Ammon's horn (tissue), 1 donor: ENCODE measurements at regions not wholly inside any gene's neighbourhood (a gene's known extent, or its start where the extent isn't known, plus 50 kb on each side); places are given as distances from the start of the nearest gene placed in this dataset.
"Not testable (repeated sequence)": the region's sequence is repeated elsewhere in the genome, so short reads cannot be mapped to it uniquely, and the experiment has no call there.

ENCODE experiments used
- DNase-seq: peaks from one replicate; pipeline ENCODE4 v3.0.0-alpha.2; 2016; ENCODE audit warnings: low spot score

- no peak for DNase-seq
Measured at GRCh38 chr2:207328944-207329386, 163.2 kb upstream of the KLF7 start.

- no peak for DNase-seq
Measured at GRCh38 chr2:207330912-207331311, 165.2 kb upstream of the KLF7 start.

GRCh38 chr2:207331674-207332073, 165.9 kb upstream of the KLF7 start:
- DNase-seq: no peak

- DNase-seq: no peak
Measured at GRCh38 chr2:207332480-207333212, 166.9 kb upstream of the KLF7 start.

- no peak for DNase-seq
Measured at GRCh38 chr2:207333599-207334300, 168.0 kb upstream of the KLF7 start.

GRCh38 chr2:207334301-207334623, 168.5 kb upstream of the KLF7 start:
- no peak for DNase-seq

GRCh38 chr2:207334624-207335371, 169.1 kb upstream of the KLF7 start:
- no peak for DNase-seq

GRCh38 chr2:207337234-207338219, 171.8 kb upstream of the KLF7 start:
- no peak for DNase-seq

GRCh38 chr2:207338220-207338607, 172.5 kb upstream of the KLF7 start:
- DNase-seq: no peak

- no peak for DNase-seq
Measured at GRCh38 chr2:207338610-207339009, 172.9 kb upstream of the KLF7 start.

GRCh38 chr2:207341112-207341750, 175.5 kb upstream of the KLF7 start:
- DNase-seq: no peak

- no peak for DNase-seq
Measured at GRCh38 chr2:207341804-207342203, 176.1 kb upstream of the KLF7 start.

GRCh38 chr2:207344596-207345394, 179.0 kb upstream of the KLF7 start:
- not testable (repeated sequence) for DNase-seq

- DNase-seq: no peak
Measured at GRCh38 chr2:207351171-207351570, 178.6 kb upstream of the CREB1 start.

- DNase-seq: peak; percentile 48
Measured at GRCh38 chr2:207352978-207353671, 176.6 kb upstream of the CREB1 start.

- DNase-seq: no peak
Measured at GRCh38 chr2:207353836-207354235, 175.9 kb upstream of the CREB1 start.

- DNase-seq: peak; percentile 15
Measured at GRCh38 chr2:207354462-207354861, 175.3 kb upstream of the CREB1 start.

- DNase-seq: no peak
Measured at GRCh38 chr2:207356567-207356966, 173.2 kb upstream of the CREB1 start.

- no peak for DNase-seq
Measured at GRCh38 chr2:207357216-207357615, 172.5 kb upstream of the CREB1 start.

GRCh38 chr2:207362716-207363115, 167.0 kb upstream of the CREB1 start:
- DNase-seq: no peak
